ENCODE measurements at regions not wholly inside any gene's neighbourhood (a gene's known extent, or its start where the extent isn't known, plus 50 kb on each side); places are given as distances from the start of the nearest gene placed in this dataset.

DNA sequence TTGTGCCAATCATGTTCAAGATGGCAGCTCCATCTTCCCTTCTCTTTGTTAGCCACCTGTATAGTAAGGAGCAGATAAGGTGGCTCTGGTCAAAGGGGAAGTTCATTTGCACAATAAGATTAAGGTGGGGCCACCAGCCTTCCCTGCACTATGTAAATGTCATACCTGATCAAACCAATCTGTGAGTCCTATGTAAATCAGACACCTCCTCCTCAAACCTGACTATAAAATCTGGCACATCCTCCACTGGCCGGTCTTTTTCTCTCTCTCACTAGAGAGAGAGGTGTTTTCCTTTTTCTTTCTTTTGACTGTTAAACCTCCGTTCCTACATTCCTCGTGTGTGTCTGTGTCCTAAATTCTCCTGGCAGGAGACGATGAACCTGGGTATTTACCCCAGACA, 572.5 kb upstream of the AADAT start:
- Histone ChIP-seq H3K27ac (ENCODE audit: low read length) (no peak overlapping the region), H3K27me3 (ENCODE audit: low read length) (no peaks in the 10 kb centered on the region), H2AFZ (ENCODE audit: low read length) (0 out of 2 replicates have a peak overlapping the region, but pooled peaks have one; percentile 22), H3K9me3 (ENCODE audit: low read length) (no peaks in the 10 kb centered on the region), H3K4me1 (ENCODE audit: insufficient read depth, low read length) (no peaks in the 10 kb centered on the region), H4K20me1 (ENCODE audit: low read length) (no peaks in the 10 kb centered on the region), H3K4me2 (ENCODE audit: low read length) (no peak overlapping the region), H3K9me2 (replicated peaks; ENCODE audit: low read length) (no peaks in the 10 kb centered on the region), H3K36me3 (ENCODE audit: low read depth, low read length) (no peaks in the 10 kb centered on the region), H3K4me3 (ENCODE audit: low read length) (no peak overlapping the region), H3K79me2 (ENCODE audit: low read length) (no peaks in the 10 kb centered on the region), H3K9ac (ENCODE audit: low read length) (no peak overlapping the region), H3F3A (ENCODE audit: low read length, unreplicated experiment) (no peaks in the 10 kb centered on the region)
- BruUV-seq (replicated peaks) = no TSS peak
- no peak for DNase-seq
- ATAC-seq = no peak
- TF ChIP-seq EZH2phosphoT487 (IDR thresholded peaks at IDR 0.05; ENCODE audit: borderline replicate concordance, low read length) = no peak
- TF ChIP-seq, protein P1, sequence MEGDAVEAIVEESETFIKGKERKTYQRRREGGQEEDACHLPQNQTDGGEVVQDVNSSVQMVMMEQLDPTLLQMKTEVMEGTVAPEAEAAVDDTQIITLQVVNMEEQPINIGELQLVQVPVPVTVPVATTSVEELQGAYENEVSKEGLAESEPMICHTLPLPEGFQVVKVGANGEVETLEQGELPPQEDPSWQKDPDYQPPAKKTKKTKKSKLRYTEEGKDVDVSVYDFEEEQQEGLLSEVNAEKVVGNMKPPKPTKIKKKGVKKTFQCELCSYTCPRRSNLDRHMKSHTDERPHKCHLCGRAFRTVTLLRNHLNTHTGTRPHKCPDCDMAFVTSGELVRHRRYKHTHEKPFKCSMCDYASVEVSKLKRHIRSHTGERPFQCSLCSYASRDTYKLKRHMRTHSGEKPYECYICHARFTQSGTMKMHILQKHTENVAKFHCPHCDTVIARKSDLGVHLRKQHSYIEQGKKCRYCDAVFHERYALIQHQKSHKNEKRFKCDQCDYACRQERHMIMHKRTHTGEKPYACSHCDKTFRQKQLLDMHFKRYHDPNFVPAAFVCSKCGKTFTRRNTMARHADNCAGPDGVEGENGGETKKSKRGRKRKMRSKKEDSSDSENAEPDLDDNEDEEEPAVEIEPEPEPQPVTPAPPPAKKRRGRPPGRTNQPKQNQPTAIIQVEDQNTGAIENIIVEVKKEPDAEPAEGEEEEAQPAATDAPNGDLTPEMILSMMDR (conservative IDR thresholded peaks at IDR 0.05; ENCODE audit: low read depth, low read length) = no peak
- no peak for TF ChIP-seq EZH2 (IDR thresholded peaks at IDR 0.05; ENCODE audit: low read length, unreplicated experiment)
- intact Hi-C loops (cut with micrococcal nuclease) = no loop called here
- CTCF ChIA-PET = no interaction called here
- POLR2A ChIA-PET (ENCODE audit: unreplicated experiment) = no interaction called here

- BruUV-seq (replicated peaks) = no TSS peak
- no peak for ATAC-seq
- Histone ChIP-seq H3K36me3 (ENCODE audit: low read depth, low read length) (no peaks in the 10 kb centered on the region), H2AFZ (ENCODE audit: low read length) (no peak overlapping the region), H3K9ac (ENCODE audit: low read length) (no peak overlapping the region), H4K20me1 (ENCODE audit: low read length) (no peaks in the 10 kb centered on the region), H3K4me1 (ENCODE audit: insufficient read depth, low read length) (no peaks in the 10 kb centered on the region), H3F3A (ENCODE audit: low read length, unreplicated experiment) (no peaks in the 10 kb centered on the region), H3K4me3 (ENCODE audit: low read length) (no peak overlapping the region), H3K4me2 (ENCODE audit: low read length) (no peak overlapping the region), H3K27ac (ENCODE audit: low read length) (no peak overlapping the region), H3K27me3 (ENCODE audit: low read length) (no peaks in the 10 kb centered on the region), H3K9me2 (replicated peaks; ENCODE audit: low read length) (no peaks in the 10 kb centered on the region), H3K79me2 (ENCODE audit: low read length) (no peaks in the 10 kb centered on the region), H3K9me3 (ENCODE audit: low read length) (no peaks in the 10 kb centered on the region)
- ChIA-PET CTCF (no interaction called here), POLR2A (ENCODE audit: unreplicated experiment) (no interaction called here)
- intact Hi-C loops (cut with micrococcal nuclease) = no loop called here
- peak; percentile 27 for DNase-seq
- TF ChIP-seq EZH2 (IDR thresholded peaks at IDR 0.05; ENCODE audit: low read length, unreplicated experiment) (no peak), EZH2phosphoT487 (IDR thresholded peaks at IDR 0.05; ENCODE audit: borderline replicate concordance, low read length) (no peak)
- TF ChIP-seq, protein P1 (conservative IDR thresholded peaks at IDR 0.05; ENCODE audit: low read depth, low read length) = no peak
Observed at GRCh38 chr4:170657761-170658160, 568.0 kb upstream of the AADAT start.

DNA sequence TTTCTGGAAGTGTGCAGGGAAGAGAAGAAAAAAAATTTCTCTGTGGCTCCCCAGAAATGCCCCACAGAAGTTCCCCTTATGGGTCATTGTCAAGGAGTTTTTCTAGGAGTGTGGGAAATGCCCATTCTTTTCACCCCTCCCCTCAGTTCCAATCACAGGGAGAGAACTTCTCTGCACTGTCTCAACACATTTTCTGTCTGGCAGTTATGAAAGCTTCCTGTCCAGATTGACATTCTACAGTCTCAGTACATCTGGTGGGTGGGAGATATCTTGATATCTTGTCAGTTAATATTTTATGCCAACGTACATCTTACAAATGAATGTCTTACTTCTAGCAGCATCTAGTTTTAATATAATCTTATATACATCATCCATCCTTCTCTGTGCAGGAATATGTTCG, 566.8 kb upstream of the AADAT start:
- TF ChIP-seq, protein P1 (conservative IDR thresholded peaks at IDR 0.05; ENCODE audit: low read depth, low read length) = no peak
- Histone ChIP-seq H3K36me3 (ENCODE audit: low read depth, low read length) (no peaks in the 10 kb centered on the region), H3K4me2 (ENCODE audit: low read length) (no peak overlapping the region), H4K20me1 (ENCODE audit: low read length) (no peaks in the 10 kb centered on the region), H3K79me2 (ENCODE audit: low read length) (no peaks in the 10 kb centered on the region), H3K9ac (ENCODE audit: low read length) (no peak overlapping the region), H3K9me2 (replicated peaks; ENCODE audit: low read length) (no peaks in the 10 kb centered on the region), H3K27ac (ENCODE audit: low read length) (no peak overlapping the region), H3F3A (ENCODE audit: low read length, unreplicated experiment) (no peaks in the 10 kb centered on the region), H3K4me3 (ENCODE audit: low read length) (no peak overlapping the region), H3K4me1 (ENCODE audit: insufficient read depth, low read length) (no peaks in the 10 kb centered on the region; the same call in 1 of the 2 replicates), H3K27me3 (ENCODE audit: low read length) (no peaks in the 10 kb centered on the region), H2AFZ (ENCODE audit: low read length) (no peak overlapping the region), H3K9me3 (ENCODE audit: low read length) (no peaks in the 10 kb centered on the region)
- intact Hi-C loops (cut with micrococcal nuclease) = no loop called here
- BruUV-seq (replicated peaks) = no TSS peak
- DNase-seq = no peak
- CTCF ChIA-PET = no interaction called here
- POLR2A ChIA-PET (ENCODE audit: unreplicated experiment) = no interaction called here
- ATAC-seq = no peak
